ENCODE measurements at regions not wholly inside any gene's neighbourhood (a gene's known extent, or its start where the extent isn't known, plus 50 kb on each side); places are given as distances from the start of the nearest gene placed in this dataset.
"Not testable (repeated sequence)": the region's sequence is repeated elsewhere in the genome, so short reads cannot be mapped to it uniquely, and the experiment has no call there.

- not testable (repeated sequence) for H3K9ac ChIP-seq (ENCODE audit: low read depth in 1 of 2, low read length in 2 of 2); H3K27me3 ChIP-seq (ENCODE audit: control insufficient read depth in 2 of 2, insufficient read depth in 2 of 2, low read length in 2 of 2); H3K9me3 ChIP-seq (ENCODE audit: control insufficient read depth in 2 of 2, low read length in 2 of 2); H3K27ac ChIP-seq (ENCODE audit: low read depth in 2 of 2, low read length in 2 of 2); H3K4me1 ChIP-seq (ENCODE audit: control insufficient read depth in 2 of 2, insufficient read depth in 2 of 2, low read length in 2 of 2); H3K4me3 ChIP-seq (ENCODE audit: low read length in 2 of 2); H3K36me3 ChIP-seq (ENCODE audit: control insufficient read depth in 2 of 2, insufficient read depth in 2 of 2, low read length in 2 of 2)
These were observed 878.0 kb upstream of the SOX11 start for GRCh38 chr2:4814137-4814536.

- Histone ChIP-seq H3K4me3 (ENCODE audit: low read length in 2 of 2) (no peak overlapping the region), H3K36me3 (ENCODE audit: control insufficient read depth in 2 of 2, insufficient read depth in 2 of 2, low read length in 2 of 2) (no peaks in the 10 kb centered on the region), H3K27ac (ENCODE audit: low read depth in 2 of 2, low read length in 2 of 2) (no peak overlapping the region), H3K4me1 (ENCODE audit: control insufficient read depth in 2 of 2, insufficient read depth in 2 of 2, low read length in 2 of 2) (no peaks in the 10 kb centered on the region), H3K27me3 (ENCODE audit: control insufficient read depth in 2 of 2, insufficient read depth in 2 of 2, low read length in 2 of 2) (no peaks in the 10 kb centered on the region), H3K9ac (ENCODE audit: low read depth in 1 of 2, low read length in 2 of 2) (no peak overlapping the region), H3K9me3 (ENCODE audit: control insufficient read depth in 2 of 2, low read length in 2 of 2) (peaks cover 2 to 12% of the 10 kb centered on the region in 2 donors)
These were observed 864.3 kb upstream of the SOX11 start for GRCh38 chr2:4827836-4828235.

- Histone ChIP-seq H3K4me3 (ENCODE audit: low read length in 2 of 2) (no peak overlapping the region), H3K9me3 (ENCODE audit: control insufficient read depth in 2 of 2, low read length in 2 of 2) (peaks cover 2 to 9% of the 10 kb centered on the region in 2 donors), H3K27ac (ENCODE audit: low read depth in 2 of 2, low read length in 2 of 2) (no peak overlapping the region), H3K4me1 (ENCODE audit: control insufficient read depth in 2 of 2, insufficient read depth in 2 of 2, low read length in 2 of 2) (no peaks in the 10 kb centered on the region), H3K9ac (ENCODE audit: low read depth in 1 of 2, low read length in 2 of 2) (no peak overlapping the region), H3K36me3 (ENCODE audit: control insufficient read depth in 2 of 2, insufficient read depth in 2 of 2, low read length in 2 of 2) (no peaks in the 10 kb centered on the region), H3K27me3 (ENCODE audit: control insufficient read depth in 2 of 2, insufficient read depth in 2 of 2, low read length in 2 of 2) (no peaks in the 10 kb centered on the region)
These were observed 863.4 kb upstream of the SOX11 start for GRCh38 chr2:4828682-4829374.

GRCh38 chr2:4831751-4832150, 860.4 kb upstream of the SOX11 start:
- Histone ChIP-seq H3K27me3 (ENCODE audit: control insufficient read depth in 2 of 2, insufficient read depth in 2 of 2, low read length in 2 of 2) (no peaks in the 10 kb centered on the region), H3K36me3 (ENCODE audit: control insufficient read depth in 2 of 2, insufficient read depth in 2 of 2, low read length in 2 of 2) (no peaks in the 10 kb centered on the region), H3K9ac (ENCODE audit: low read depth in 1 of 2, low read length in 2 of 2) (no peak overlapping the region), H3K4me3 (ENCODE audit: low read length in 2 of 2) (no peak overlapping the region), H3K27ac (ENCODE audit: low read depth in 2 of 2, low read length in 2 of 2) (no peak overlapping the region), H3K9me3 (ENCODE audit: control insufficient read depth in 2 of 2, low read length in 2 of 2) (peaks cover 2 to 3% of the 10 kb centered on the region in 2 donors), H3K4me1 (ENCODE audit: control insufficient read depth in 2 of 2, insufficient read depth in 2 of 2, low read length in 2 of 2) (no peaks in the 10 kb centered on the region)

GRCh38 chr2:4832642-4833041, 859.5 kb upstream of the SOX11 start:
- Histone ChIP-seq H3K4me1 (ENCODE audit: control insufficient read depth in 2 of 2, insufficient read depth in 2 of 2, low read length in 2 of 2) (no peaks in the 10 kb centered on the region), H3K36me3 (ENCODE audit: control insufficient read depth in 2 of 2, insufficient read depth in 2 of 2, low read length in 2 of 2) (no peaks in the 10 kb centered on the region), H3K27ac (ENCODE audit: low read depth in 2 of 2, low read length in 2 of 2) (no peak overlapping the region), H3K27me3 (ENCODE audit: control insufficient read depth in 2 of 2, insufficient read depth in 2 of 2, low read length in 2 of 2) (no peaks in the 10 kb centered on the region), H3K9ac (ENCODE audit: low read depth in 1 of 2, low read length in 2 of 2) (no peak overlapping the region), H3K9me3 (ENCODE audit: control insufficient read depth in 2 of 2, low read length in 2 of 2) (peaks cover 2 to 3% of the 10 kb centered on the region in 2 donors), H3K4me3 (ENCODE audit: low read length in 2 of 2) (no peak overlapping the region)

- H3K9me3 ChIP-seq (ENCODE audit: control insufficient read depth in 2 of 2, low read length in 2 of 2), result no peaks in the 10 kb centered on the region
- H3K27ac ChIP-seq (ENCODE audit: low read depth in 2 of 2, low read length in 2 of 2), result no peak overlapping the region
- no peak overlapping the region for H3K9ac ChIP-seq (ENCODE audit: low read depth in 1 of 2, low read length in 2 of 2)
- H3K27me3 ChIP-seq (ENCODE audit: control insufficient read depth in 2 of 2, insufficient read depth in 2 of 2, low read length in 2 of 2), result no peaks in the 10 kb centered on the region
- H3K4me3 ChIP-seq (ENCODE audit: low read length in 2 of 2), result no peak overlapping the region
- no peaks in the 10 kb centered on the region for H3K36me3 ChIP-seq (ENCODE audit: control insufficient read depth in 2 of 2, insufficient read depth in 2 of 2, low read length in 2 of 2)
- no peaks in the 10 kb centered on the region for H3K4me1 ChIP-seq (ENCODE audit: control insufficient read depth in 2 of 2, insufficient read depth in 2 of 2, low read length in 2 of 2)
These were observed 853.6 kb upstream of the SOX11 start for GRCh38 chr2:4838626-4839025.

- Histone ChIP-seq H3K27me3 (ENCODE audit: control insufficient read depth in 2 of 2, insufficient read depth in 2 of 2, low read length in 2 of 2) (no peaks in the 10 kb centered on the region), H3K9me3 (ENCODE audit: control insufficient read depth in 2 of 2, low read length in 2 of 2) (no peaks in the 10 kb centered on the region), H3K4me3 (ENCODE audit: low read length in 2 of 2) (no peak overlapping the region), H3K27ac (ENCODE audit: low read depth in 2 of 2, low read length in 2 of 2) (no peak overlapping the region), H3K4me1 (ENCODE audit: control insufficient read depth in 2 of 2, insufficient read depth in 2 of 2, low read length in 2 of 2) (no peaks in the 10 kb centered on the region), H3K9ac (ENCODE audit: low read depth in 1 of 2, low read length in 2 of 2) (no peak overlapping the region), H3K36me3 (ENCODE audit: control insufficient read depth in 2 of 2, insufficient read depth in 2 of 2, low read length in 2 of 2) (no peaks in the 10 kb centered on the region)
These were observed 851.4 kb upstream of the SOX11 start for GRCh38 chr2:4840791-4841190.

- Histone ChIP-seq H3K9ac (ENCODE audit: low read depth in 1 of 2, low read length in 2 of 2) (no peak overlapping the region), H3K4me3 (ENCODE audit: low read length in 2 of 2) (no peak overlapping the region), H3K27me3 (ENCODE audit: control insufficient read depth in 2 of 2, insufficient read depth in 2 of 2, low read length in 2 of 2) (no peaks in the 10 kb centered on the region), H3K4me1 (ENCODE audit: control insufficient read depth in 2 of 2, insufficient read depth in 2 of 2, low read length in 2 of 2) (no peaks in the 10 kb centered on the region), H3K36me3 (ENCODE audit: control insufficient read depth in 2 of 2, insufficient read depth in 2 of 2, low read length in 2 of 2) (no peaks in the 10 kb centered on the region), H3K9me3 (ENCODE audit: control insufficient read depth in 2 of 2, low read length in 2 of 2) (no peaks in the 10 kb centered on the region), H3K27ac (ENCODE audit: low read depth in 2 of 2, low read length in 2 of 2) (no peak overlapping the region)
These were observed 847.3 kb upstream of the SOX11 start for GRCh38 chr2:4844881-4845280.

- Histone ChIP-seq H3K9me3 (ENCODE audit: control insufficient read depth in 2 of 2, low read length in 2 of 2) (peaks cover 0 to 2% of the 10 kb centered on the region in 2 donors), H3K4me3 (ENCODE audit: low read length in 2 of 2) (no peak overlapping the region), H3K36me3 (ENCODE audit: control insufficient read depth in 2 of 2, insufficient read depth in 2 of 2, low read length in 2 of 2) (no peaks in the 10 kb centered on the region), H3K27ac (ENCODE audit: low read depth in 2 of 2, low read length in 2 of 2) (no peak overlapping the region), H3K27me3 (ENCODE audit: control insufficient read depth in 2 of 2, insufficient read depth in 2 of 2, low read length in 2 of 2) (no peaks in the 10 kb centered on the region), H3K4me1 (ENCODE audit: control insufficient read depth in 2 of 2, insufficient read depth in 2 of 2, low read length in 2 of 2) (no peaks in the 10 kb centered on the region), H3K9ac (ENCODE audit: low read depth in 1 of 2, low read length in 2 of 2) (no peak overlapping the region)
These were observed 830.2 kb upstream of the SOX11 start for GRCh38 chr2:4862031-4862430.

- Histone ChIP-seq H3K27ac (ENCODE audit: low read depth in 2 of 2, low read length in 2 of 2) (no peak overlapping the region), H3K4me3 (ENCODE audit: low read length in 2 of 2) (no peak overlapping the region), H3K4me1 (ENCODE audit: control insufficient read depth in 2 of 2, insufficient read depth in 2 of 2, low read length in 2 of 2) (no peaks in the 10 kb centered on the region), H3K9me3 (ENCODE audit: control insufficient read depth in 2 of 2, low read length in 2 of 2) (no peaks in the 10 kb centered on the region), H3K36me3 (ENCODE audit: control insufficient read depth in 2 of 2, insufficient read depth in 2 of 2, low read length in 2 of 2) (no peaks in the 10 kb centered on the region), H3K9ac (ENCODE audit: low read depth in 1 of 2, low read length in 2 of 2) (no peak overlapping the region), H3K27me3 (ENCODE audit: control insufficient read depth in 2 of 2, insufficient read depth in 2 of 2, low read length in 2 of 2) (no peaks in the 10 kb centered on the region)
These were observed 826.0 kb upstream of the SOX11 start for GRCh38 chr2:4866198-4866597.

- H3K27ac ChIP-seq (ENCODE audit: low read depth in 2 of 2, low read length in 2 of 2), result no peak overlapping the region
- no peak overlapping the region for H3K4me3 ChIP-seq (ENCODE audit: low read length in 2 of 2)
- no peaks in the 10 kb centered on the region for H3K36me3 ChIP-seq (ENCODE audit: control insufficient read depth in 2 of 2, insufficient read depth in 2 of 2, low read length in 2 of 2)
- no peak overlapping the region for H3K9ac ChIP-seq (ENCODE audit: low read depth in 1 of 2, low read length in 2 of 2)
- H3K9me3 ChIP-seq (ENCODE audit: control insufficient read depth in 2 of 2, low read length in 2 of 2), result no peaks in the 10 kb centered on the region
- H3K27me3 ChIP-seq (ENCODE audit: control insufficient read depth in 2 of 2, insufficient read depth in 2 of 2, low read length in 2 of 2), result no peaks in the 10 kb centered on the region
- H3K4me1 ChIP-seq (ENCODE audit: control insufficient read depth in 2 of 2, insufficient read depth in 2 of 2, low read length in 2 of 2), result no peaks in the 10 kb centered on the region
These were observed 823.7 kb upstream of the SOX11 start for GRCh38 chr2:4868466-4868865.
